Ovary (tissue), 7 donors: ENCODE measurements at regions not wholly inside any gene's neighbourhood (a gene's known extent, or its start where the extent isn't known, plus 50 kb on each side); places are given as distances from the start of the nearest gene placed in this dataset.
A peak's percentile ranks its signal among the peaks of the same experiment; 100 is the strongest.

Source experiments
- DNase-seq, 5 donors: peaks; one replicate each; pipeline ENCODE4 v3.0.0-alpha.2; 2019 to 2020
- H3K27ac ChIP-seq, 2 donors: fragments of 200-600 bp; one replicate each; pipeline versions ENCODE4 v1.5.1 to v1.8.0; 2019 to 2022
- H3K27me3 ChIP-seq: fragments of 200-600 bp; one replicate; pipeline ENCODE4 v1.8.0; 2022
- H3K36me3 ChIP-seq: fragments of 200-600 bp; sonication (generic); one replicate; pipeline ENCODE4 v1.5.1; 2019
- H3K4me1 ChIP-seq: one replicate; pipeline ENCODE4 v1.8.1; 2013; ENCODE audit warnings: mild to moderate bottlenecking, moderate library complexity; ENCODE audit not compliant: insufficient read depth
- H3K4me3 ChIP-seq: fragments of 200-600 bp; sonication (generic); one replicate; pipeline ENCODE4 v1.5.1; 2017
- H3K9me3 ChIP-seq, 2 donors: fragments of 200-600 bp in 1 of 2; sonication (generic) in 1 of 2; one replicate each; pipeline versions ENCODE4 v1.5.1 to v1.8.1; 2013 to 2019; ENCODE audit warnings: mild to moderate bottlenecking in 1 of 2, moderate library complexity in 1 of 2
- EP300 ChIP-seq: sonication (generic); formaldehyde crosslinking; IDR thresholded peaks from one replicate; pipeline ENCODE4 v1.6.1; 2017; ENCODE audit warnings: antibody characterized with exemption
- POLR2A ChIP-seq: fragments of 450-650 bp; IDR thresholded peaks from one replicate; pipeline ENCODE4 v1.6.1; 2017; ENCODE audit warnings: antibody characterized with exemption, mild to moderate bottlenecking, moderate library complexity
- WGBS, 3 donors: extraction: QIAGEN DNeasy Blood & Tissue Kit in 1 of 3; methylation state at CpG; one replicate each; pipeline versions ENCODE4 v1.1.5 to v1.1.7; 2013 to 2017; 5-methylcytosine and 5-hydroxymethylcytosine counted together
- intact Hi-C, 4 donors: fragments of 100-400 bp; cut with DNase I; formaldehyde crosslinking; loops; one replicate each; pipeline versions ENCODE4 v1.11.0 to v1.15.1; 2022 to 2023
- TF ChIP-seq, protein P1 (sequence below), 3 donors: fragments of 450-650 bp in 2 of 3; fragments of 200-600 bp in 1 of 3; IDR thresholded peaks; one replicate each; pipeline versions ENCODE4 v1.5.1 to v1.8.0; 2016 to 2022; ENCODE audit warnings: antibody characterized with exemption in 3 of 3, mild to moderate bottlenecking in 1 of 3
- donor health status: DM: no; HTN: no; CAD: no; lungs with moderate emphysema.
- donor health status: DM: no; HTN: no; CAD: no.
- donor health status: Bipolar disorder and iron deficiency.
- donor health status: DM: no; HTN: no; CAD: no.
- donor health status: DM: yes; HTN: yes; CAD: no.

DNA sequence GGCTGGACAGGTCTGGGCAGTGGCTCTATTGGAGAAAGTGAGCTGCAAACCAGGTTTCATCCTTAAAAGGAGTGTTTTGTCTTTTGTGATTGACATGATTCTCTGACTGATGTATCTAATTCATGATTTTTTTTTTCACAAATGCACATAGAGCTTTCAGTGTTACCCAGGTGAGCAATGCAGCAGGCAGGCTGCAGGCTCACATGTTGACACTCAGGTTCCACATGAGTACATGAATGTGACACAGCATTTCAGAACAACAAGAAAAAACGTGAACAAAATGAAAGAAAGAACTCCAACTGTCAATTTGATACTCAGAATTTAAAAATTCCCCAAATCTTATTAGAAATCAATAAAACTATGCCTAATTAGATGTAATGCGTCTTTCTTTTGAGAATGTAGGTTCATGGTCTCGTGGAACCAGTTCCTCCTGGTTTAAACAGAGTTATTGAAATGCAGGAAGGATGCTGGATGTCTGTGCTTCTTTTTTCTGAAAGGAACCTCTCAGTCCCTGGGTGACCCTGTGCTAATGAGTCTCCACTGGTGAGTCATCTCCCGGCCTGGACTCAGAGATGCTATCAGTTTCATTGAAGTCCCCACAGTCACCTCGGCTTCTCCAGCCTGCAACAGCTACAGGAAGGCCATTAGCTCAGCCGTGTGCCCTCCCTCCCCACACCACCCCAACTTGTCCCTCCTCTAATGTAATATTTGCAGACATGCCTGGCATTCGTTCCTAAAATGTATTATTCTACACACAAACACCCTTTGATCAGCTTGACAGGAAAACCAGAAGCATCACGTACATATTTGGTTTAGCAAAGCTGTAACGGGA lies 430.4 kb downstream of the LPIN1 start:
- no peaks in the 10 kb centered on the region for H3K36me3 ChIP-seq
- H3K4me3 ChIP-seq = no peak overlapping the region
- peaks cover 9% of the 10 kb centered on the region for H3K4me1 ChIP-seq
- H3K9me3 ChIP-seq = no peaks in the 10 kb centered on the region
- intact Hi-C loops = loop anchor here in 1 of 4 donors (10.0 kb wide), 1 partner anchor 538 kb away; the partner anchor contains the start of gene TRIB2
- H3K27me3 ChIP-seq = no peaks in the 10 kb centered on the region
- 25 to 27% (median 26%) methylated on average over 9 of the region's 9 CpGs for WGBS, 3 donors
- H3K27ac ChIP-seq = no peak overlapping the region
- DNase-seq = peak in 1 of 5 donors; percentile 44
- TF ChIP-seq, protein P1, sequence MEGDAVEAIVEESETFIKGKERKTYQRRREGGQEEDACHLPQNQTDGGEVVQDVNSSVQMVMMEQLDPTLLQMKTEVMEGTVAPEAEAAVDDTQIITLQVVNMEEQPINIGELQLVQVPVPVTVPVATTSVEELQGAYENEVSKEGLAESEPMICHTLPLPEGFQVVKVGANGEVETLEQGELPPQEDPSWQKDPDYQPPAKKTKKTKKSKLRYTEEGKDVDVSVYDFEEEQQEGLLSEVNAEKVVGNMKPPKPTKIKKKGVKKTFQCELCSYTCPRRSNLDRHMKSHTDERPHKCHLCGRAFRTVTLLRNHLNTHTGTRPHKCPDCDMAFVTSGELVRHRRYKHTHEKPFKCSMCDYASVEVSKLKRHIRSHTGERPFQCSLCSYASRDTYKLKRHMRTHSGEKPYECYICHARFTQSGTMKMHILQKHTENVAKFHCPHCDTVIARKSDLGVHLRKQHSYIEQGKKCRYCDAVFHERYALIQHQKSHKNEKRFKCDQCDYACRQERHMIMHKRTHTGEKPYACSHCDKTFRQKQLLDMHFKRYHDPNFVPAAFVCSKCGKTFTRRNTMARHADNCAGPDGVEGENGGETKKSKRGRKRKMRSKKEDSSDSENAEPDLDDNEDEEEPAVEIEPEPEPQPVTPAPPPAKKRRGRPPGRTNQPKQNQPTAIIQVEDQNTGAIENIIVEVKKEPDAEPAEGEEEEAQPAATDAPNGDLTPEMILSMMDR (IDR thresholded peaks at IDR 0.05) = no peak
- TF ChIP-seq EP300 = no peak
- no peak for TF ChIP-seq POLR2A

DNA sequence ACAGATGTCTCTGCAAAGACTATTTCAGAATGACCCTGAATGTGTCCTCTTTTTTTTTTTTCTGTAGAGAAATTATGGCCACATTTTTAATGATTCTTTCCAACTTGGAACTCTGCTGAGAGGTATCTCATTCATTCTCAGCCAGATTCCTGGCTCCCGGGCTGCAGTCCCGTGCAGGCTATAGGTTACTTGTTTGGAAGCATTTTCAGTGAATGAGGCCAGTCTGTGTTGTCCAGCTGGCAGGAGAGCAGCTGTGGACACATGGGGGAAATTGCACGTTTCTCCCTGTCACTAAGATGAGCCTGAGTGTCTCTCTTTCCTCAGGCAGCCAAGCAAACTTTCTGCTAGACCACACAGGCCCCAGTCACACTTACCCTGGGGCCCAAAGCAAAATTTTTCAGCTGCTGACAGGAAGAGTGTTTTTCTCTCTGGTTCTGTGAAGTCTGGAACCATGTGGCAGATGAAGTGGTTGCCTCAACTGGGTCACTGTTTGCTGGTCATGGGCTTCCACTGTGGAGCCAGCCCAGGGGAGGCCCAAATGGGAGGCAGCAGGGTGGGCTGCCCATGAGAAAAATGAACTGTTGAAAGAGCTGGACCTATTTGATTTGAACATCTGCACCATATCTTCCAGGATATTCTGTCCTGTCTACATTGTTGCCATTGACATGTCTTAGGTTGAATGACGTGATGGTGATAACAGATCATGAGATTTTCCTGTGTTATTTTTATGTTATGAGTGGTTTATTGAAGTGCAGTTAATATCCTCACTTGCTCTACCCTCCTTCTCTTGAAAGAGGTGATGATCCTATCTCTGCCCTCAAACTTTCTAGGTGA lies 431.2 kb downstream of the LPIN1 start:
- peaks cover 9% of the 10 kb centered on the region for H3K4me1 ChIP-seq
- H3K9me3 ChIP-seq = no peaks in the 10 kb centered on the region
- peak; percentile 37 to 63 (median 52) for DNase-seq
- H3K36me3 ChIP-seq = no peaks in the 10 kb centered on the region
- H3K4me3 ChIP-seq = no peak overlapping the region
- intact Hi-C loops = loop anchor here in 1 of 4 donors (10.0 kb wide), 1 partner anchor 537 kb away; the partner anchor contains the start of gene TRIB2
- TF ChIP-seq, protein P1 (IDR thresholded peaks at IDR 0.05) = no peak
- TF ChIP-seq EP300 = no peak
- no peak for TF ChIP-seq POLR2A
- H3K27ac ChIP-seq = no peak overlapping the region
- no peaks in the 10 kb centered on the region for H3K27me3 ChIP-seq
- WGBS, 3 donors = 18 to 25% (median 19%) methylated on average over 4 of the region's 4 CpGs

DNA sequence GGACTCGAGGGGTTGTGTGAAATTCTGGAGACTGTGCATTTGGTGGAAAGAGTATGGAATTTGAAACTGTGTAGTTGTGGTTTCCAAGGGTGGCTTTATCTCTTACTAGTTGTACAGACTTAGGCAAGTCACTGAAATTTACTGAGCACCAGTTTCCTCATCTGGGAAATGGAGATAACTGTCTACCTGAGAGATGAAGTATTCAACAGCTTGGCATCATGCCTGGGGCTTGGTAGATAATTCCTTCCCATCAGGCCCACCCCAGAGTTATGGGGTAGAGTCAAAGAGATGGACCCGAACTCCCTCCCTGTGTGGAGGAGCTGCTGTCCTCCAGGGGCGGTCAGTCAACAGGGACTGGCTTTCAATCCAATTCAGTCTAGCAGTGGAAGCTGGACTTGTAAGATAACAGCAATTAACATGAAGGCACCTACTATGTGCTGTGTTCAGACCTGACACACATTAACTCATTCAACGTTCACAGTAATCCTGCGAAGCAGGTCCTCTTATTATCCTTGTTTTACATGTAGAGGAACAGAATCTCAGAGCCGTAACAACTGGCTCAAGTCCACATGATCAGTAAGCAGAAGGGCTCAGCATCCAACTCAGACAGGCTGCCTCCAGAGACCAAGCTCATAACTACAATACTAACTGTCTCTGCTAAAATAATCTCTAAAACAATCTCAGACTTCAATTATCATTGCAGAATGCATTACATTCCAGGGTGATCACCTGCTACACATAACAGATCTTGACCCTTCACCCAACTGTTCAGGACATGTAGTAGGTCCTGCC lies 432.1 kb downstream of the LPIN1 start:
- no peak for DNase-seq
- WGBS, 3 donors = 87 to 88% (median 88%) methylated on average over 6 of the region's 6 CpGs
- Histone ChIP-seq H3K27ac (no peak overlapping the region), H3K4me1 (peaks cover 9% of the 10 kb centered on the region), H3K4me3 (no peak overlapping the region), H3K36me3 (no peaks in the 10 kb centered on the region), H3K27me3 (no peaks in the 10 kb centered on the region), H3K9me3 (no peaks in the 10 kb centered on the region)
- intact Hi-C loops = loop anchor here in 1 of 4 donors (10.0 kb wide), 1 partner anchor 536 kb away; the partner anchor contains the start of gene TRIB2
- TF ChIP-seq, protein P1 (IDR thresholded peaks at IDR 0.05) = no peak
- TF ChIP-seq EP300 (no peak), POLR2A (no peak)

DNA sequence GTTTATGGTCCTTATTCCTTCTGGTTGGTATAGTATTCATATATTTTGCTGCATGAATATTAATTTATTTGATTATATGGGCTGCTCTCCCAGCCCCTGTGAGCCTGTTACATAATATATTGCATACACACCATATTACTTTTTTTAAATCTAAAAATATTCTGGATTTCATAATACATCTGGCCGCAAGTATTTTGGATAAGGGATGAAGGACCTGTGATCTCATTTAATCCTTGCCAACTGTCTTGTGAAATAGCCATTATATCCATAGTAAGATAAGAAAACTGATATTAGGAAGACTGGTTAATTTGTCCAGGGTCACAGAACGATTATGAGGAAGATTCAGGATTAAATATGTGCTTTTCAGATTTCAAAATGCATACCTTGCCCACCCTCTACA lies 433.6 kb downstream of the LPIN1 start:
- H3K4me3 ChIP-seq = no peak overlapping the region
- WGBS, 3 donors = 20 to 29% (median 29%) methylated on average over 2 of the region's 2 CpGs
- TF ChIP-seq EP300 = no peak
- TF ChIP-seq, protein P1 (IDR thresholded peaks at IDR 0.05) = no peak
- no peak for TF ChIP-seq POLR2A
- intact Hi-C loops = no loop called here
- no peaks in the 10 kb centered on the region for H3K27me3 ChIP-seq
- H3K4me1 ChIP-seq = peaks cover 9% of the 10 kb centered on the region
- H3K9me3 ChIP-seq = no peaks in the 10 kb centered on the region
- H3K36me3 ChIP-seq = no peaks in the 10 kb centered on the region
- no peak for DNase-seq
- H3K27ac ChIP-seq = no peak overlapping the region
